ENCODE measurements at regions not wholly inside any gene's neighbourhood (a gene's known extent, or its start where the extent isn't known, plus 50 kb on each side); places are given as distances from the start of the nearest gene placed in this dataset.
"Not testable (repeated sequence)": the region's sequence is repeated elsewhere in the genome, so short reads cannot be mapped to it uniquely, and the experiment has no call there.

DNA sequence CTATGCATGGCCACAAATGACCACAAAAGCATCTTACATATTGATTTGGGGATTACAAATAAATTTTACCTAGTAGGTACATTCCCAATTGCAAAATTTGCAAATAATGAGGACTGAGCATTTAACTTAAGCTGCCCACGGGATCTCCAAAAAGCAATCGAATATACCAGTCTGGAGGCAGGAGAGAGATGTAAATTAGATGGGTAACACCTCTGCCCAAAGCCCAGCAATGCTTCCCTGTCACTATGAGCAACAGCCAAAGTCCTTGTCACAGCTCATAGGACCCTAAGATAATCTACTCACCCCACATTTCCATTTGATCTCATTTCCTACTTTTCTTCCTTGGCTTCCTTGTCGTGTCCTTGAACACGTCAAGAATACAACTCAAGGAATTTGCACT is 172.2 kb downstream of the SUCLG1 start:
- DNase-seq, result no peak

DNA sequence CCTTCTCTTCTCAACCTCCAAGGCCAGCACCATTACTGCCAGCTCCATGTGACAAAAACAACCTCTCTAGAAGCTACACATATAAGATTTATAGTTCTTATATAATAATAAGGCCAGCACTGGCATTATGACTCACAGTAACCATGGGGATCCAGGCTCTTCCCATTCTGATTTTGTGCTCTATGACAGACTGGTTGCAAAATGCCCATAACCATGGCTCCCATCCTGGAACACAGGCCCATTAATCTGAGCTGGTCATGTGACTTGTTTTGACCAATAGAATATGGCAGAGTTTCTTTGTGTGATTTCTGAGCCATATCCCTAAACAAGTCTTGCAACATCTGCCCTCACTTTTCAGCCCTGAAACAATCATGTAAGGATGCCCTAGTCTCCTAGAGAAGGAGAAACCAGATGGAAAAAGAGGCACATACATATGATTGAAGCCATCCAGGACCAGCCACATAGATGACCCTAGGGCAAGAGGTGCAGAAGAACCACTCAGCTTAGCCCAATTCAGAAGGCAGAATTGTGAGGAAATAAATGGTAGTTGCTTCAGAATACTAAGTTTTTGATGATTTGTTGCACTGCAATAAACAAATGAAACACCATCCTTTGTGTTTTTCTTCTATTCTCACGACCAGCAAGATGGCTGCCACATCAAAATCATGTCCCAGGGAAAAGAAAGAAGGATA is 173.9 kb downstream of the SUCLG1 start:
- DNase-seq, result no peak

DNA sequence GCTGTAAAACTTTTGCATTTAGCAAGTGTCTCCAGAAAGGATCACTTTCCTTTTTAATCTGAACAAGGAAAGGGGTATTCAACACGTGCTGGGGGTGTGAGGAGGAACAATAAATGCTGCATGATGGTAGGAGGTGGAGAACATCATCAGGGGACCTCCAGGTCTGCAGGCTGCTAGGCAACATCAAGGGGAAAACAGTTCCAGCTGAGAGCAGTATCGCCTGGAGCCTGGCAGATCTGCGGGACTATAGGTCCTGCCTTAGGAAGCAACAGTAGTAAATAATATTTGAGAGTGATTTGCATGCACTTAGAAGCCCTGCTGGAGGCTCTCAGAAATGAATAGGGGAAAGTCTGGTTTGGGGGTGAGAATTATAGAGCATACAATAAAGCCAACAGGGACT is 175.6 kb downstream of the SUCLG1 start:
- no peak for DNase-seq

DNA sequence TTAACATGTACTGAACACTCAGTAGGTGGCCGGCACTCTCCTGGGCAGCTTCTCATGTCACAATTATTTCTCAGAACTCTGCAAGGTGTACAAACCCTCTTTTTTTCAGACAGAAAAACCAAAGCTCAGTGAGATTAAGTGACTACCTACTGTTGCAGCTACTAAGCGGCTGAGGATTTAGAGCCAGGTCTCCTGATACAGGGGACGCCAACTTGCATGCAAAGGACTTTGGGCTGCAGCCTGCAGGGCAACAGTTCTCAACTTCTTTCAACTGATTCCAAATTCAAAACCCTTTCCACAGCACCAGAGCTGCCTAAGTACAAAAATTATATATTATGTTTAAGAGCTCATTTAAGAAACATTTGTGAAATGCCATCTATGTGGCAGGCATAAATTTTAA is 177.6 kb downstream of the SUCLG1 start:
- no peak for DNase-seq

DNA sequence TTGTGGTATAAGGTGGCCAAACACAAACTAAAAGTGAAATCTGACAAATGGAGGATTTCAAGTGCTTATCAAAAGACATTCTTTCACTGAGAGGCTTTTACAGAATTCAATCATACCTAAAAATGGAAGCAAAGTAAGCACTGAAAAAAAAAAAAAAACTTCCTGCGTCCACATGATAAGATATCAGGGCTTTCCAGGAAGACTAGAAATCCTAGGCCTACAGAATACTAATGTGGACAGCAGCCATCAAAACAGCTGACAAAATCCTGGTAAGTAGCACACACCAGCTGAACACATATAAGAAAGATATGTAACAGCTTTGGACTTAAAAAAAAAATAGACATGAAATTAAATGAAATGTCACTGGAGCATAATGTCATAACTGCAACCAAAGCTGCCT is 178.2 kb downstream of the SUCLG1 start:
- DNase-seq, result no peak

DNA sequence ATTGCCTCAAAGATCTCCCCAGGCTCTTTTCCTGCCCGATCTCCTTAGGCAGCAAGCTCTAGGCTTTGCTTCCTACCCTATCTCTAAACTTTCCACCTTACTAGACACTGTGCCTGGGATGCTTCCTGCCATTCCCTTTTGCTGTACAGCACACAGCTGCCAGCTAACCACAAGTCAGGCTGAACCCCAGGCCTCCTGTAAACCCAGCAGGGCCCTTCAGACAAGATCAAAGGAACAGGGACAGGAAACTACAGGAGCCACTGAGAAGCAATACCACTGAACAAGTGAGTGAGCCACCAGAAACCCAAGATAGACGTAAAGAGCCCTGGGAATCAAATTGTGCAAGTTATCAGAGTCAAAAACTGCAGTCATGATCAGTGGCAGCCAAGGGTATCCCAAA is 180.7 kb downstream of the SUCLG1 start:
- DNase-seq, result no peak

DNA sequence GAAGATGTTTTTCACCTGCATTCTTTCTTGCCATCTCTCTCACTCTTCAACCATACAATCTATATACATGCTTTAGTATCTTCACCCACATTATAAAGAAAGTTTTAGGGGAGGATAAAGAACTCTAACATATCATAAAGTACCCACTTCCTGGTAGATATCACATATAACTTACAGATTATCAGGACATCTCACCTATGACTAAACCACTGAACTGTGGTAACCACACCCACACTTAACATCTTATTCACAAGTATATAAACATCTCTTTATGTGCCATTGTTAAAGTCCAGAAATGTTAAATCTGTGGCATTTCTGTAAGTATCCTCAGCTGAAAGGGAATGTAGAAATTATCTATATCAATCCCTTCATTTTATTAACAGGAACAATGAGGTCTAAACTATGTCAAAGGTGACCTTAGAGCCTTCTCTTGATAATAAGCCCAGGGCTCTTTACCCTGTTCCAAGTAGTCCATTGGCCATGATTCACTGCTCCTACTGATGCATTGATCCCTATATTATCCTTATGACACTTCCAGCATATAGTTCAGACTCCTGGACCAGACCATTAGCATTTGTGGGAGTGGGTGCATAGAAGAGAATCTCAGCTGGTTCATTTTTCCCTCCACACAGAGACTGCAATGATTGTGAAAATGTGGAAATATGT is 182.4 kb downstream of the SUCLG1 start:
- DNase-seq, result no peak

DNA sequence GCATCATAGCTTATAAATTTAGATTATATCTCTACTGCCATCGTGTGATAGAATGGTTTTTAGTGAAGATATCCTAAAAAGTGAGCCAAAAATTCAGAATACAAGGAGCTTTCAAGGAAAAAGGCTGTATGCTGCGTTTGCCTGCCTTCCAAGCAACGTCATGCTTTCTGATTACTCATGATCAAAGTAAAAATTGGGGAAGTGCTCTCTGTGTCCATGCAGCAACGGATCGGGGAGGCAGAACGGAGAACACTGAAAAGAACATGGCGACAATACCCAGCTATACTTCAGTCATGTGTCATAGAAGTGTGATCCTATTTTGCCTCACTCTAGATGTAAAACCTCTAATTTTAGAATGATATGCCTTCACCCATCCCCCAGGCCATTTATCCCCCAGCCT is 185.7 kb downstream of the SUCLG1 start:
- no peak for DNase-seq

DNA sequence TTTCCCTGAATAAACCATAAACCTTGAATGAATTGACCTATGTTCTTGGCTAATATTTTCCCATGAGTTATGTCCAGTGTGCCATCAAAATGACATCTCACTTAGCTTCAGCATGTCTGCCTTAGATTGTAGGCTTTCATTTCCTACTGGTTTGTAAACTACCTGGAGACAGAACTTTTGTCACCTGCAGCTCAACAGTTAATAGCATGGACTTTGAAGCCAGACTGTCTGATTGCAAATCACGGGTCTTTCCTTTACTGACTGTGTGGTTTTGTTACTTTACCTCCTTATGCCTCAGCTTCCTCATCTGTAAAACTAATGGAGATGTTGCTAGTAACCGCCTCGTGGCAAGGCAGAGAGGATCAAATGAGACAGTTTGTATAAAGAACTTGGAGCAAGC is 187.1 kb downstream of the SUCLG1 start:
- DNase-seq, result no peak

DNA sequence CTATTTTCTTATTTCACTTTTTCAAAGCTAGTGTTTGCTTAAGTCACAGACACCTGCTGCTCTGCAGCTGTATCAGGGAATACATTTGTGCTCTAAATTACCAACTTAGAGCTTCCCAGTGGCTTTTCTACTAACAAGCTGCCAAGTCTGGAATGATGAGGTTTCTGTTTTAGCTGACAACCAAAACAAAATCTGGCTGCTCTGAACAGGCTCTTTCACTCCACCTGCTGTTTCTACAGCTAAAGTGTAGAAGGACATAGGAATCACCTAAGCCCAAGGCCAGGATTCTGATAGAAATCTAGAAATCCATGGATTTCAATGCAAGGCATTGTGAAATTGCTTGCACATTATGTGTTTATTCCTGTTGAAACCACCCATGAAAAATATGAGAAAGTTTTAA is 201.2 kb downstream of the SUCLG1 start:
- DNase-seq, result no peak

DNA sequence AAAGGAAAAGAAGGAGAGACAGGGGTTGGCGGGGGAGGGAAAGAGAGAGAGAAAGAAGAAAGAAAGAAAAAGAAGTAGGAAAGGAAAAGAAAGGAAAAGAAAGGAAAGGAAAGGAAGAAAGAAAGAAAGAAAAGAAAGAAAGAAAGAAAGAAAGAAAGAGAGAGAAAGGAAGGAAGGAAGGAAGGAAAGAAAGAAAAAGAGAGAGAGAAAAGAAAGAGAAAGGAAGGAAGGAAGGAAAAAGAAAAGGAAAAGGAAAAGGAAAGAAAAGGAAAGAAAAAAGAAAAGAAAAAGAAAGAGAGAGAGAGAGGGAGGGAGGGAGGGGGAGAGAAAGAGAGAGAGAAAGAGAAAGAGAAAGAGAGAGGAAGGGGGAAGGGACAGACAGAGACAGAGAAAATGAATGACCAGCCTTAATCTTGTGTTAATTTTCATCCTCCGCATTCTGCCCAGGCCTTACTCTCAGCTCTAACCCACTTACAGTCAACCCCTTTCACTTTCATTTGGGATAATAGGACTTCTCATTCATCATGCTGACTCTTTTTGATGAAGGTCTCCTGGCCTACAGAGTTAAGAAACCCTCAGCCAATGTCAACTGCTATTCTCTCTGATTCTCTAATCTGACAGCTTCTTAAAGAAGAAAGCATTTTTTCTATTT is 207.3 kb downstream of the SUCLG1 start:
- no peak for DNase-seq

DNA sequence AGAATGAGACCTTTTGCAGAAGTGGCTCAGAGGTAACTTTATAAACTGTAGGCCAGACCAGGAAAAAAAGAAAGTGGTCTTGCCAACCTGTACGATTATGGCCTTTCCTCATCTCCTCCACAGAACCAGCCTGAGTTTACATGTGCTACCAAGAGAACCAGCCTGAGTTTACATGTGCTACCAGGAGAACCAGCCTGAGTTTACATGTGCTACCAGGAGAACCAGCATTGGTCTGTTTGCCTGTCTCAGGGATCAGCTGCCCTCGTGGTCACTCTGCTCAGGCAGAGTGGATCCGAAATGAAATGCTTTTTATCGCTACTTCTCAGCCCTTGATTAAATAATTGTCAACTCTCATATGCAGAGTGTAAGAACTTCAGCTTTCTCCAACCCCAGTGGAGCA is 209.9 kb downstream of the SUCLG1 start:
- no peak for DNase-seq

DNA sequence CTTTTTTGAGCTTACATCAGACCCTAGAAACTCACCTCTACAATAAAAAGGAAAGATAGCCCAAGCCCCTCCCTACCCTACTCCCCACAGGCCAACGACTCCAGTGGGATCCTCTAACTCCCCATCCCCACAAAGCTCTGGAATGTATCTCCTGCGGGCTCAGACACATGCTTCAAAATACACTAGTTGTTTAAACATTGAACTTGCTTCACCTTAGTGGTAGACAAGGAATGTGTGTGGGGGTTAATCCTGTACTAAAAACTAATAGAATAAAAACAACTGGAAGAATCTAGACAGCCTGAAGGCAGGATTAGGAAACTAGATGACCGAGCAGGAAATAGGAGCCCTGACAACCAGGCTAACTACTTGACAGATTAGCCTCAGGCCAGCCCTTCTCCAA is 211.5 kb downstream of the SUCLG1 start:
- DNase-seq, result no peak

DNA sequence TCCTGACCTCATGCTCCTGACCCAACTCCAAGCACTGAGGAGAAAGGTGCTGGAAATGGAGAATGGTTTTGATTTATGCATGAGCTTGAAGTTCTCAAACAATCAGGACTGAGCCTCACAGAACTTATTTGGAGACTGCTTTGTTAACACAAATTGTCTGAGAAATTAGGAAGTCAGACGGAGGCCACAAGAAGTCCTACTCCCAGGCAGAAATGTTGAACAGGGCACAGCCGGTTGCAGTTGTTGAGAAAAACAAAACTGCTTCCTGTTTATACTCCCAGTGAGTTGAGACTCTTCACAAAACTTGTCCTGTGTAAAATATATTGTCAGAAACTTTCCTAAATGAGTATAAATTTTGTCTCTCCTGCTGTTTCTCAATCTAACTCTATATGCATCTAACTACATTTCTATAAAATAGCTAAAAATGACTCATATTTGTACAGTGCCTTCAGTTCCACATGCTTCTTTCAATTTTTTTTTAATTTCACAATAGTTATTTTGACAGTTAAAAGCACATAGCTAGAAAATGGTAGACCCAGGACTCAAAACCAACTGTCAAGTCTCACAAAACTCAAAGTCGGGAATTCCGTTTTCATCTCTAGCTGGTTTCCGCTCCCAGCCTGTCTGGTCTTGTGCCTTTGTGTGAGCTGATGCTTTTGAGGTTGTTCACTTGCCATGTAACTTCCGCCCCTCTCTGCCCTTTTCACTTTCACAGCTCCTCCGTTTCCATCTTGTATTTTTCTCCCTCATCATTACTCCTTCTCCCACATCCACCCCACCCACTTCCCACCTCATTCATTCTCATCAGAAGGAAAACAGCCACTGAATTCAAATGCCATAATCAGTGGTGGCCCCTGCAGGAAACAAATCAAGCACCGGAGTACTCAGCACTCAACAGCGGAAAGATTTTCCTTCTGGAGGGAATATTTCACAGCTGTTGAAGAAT is 215.0 kb downstream of the SUCLG1 start:
- DNase-seq, result no peak

DNA sequence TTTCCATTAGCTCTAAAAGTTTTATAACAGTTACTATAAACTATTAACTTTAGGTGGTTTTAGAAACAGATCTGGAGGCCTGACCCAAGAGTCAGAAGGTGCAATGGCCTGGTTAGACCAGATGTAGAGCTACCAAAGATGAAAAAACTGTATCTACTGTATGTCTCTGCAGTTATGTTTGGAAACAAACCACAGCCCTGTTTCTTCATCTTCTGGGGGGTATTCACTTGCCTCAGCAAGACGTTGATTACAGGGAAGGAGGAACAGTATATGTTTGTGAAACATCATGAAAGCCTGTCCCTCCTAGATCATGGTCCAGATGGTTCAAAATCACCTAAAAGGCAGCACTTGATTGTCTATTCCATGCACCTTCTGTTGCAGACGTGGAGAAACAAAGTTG is 220.2 kb downstream of the SUCLG1 start:
- no peak for DNase-seq

DNA sequence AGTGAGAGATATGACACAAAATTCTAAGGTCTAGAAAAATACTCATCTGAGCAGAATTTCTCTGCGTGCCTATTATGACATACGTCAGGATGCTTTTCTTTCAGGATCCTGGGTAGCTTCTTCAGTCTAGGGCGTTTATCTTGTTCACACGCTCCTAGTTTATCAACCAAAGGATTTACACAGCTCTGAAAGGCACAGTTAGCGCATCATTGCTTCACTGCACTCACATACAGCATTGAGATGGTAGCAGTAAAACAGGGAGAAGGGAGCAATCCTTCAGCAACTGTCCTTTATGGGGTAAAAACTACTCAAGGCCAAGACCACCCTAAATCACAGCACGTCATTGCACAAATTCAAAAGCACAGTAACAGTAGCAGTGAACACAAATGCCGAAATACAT is 222.8 kb downstream of the SUCLG1 start:
- DNase-seq, result no peak

DNA sequence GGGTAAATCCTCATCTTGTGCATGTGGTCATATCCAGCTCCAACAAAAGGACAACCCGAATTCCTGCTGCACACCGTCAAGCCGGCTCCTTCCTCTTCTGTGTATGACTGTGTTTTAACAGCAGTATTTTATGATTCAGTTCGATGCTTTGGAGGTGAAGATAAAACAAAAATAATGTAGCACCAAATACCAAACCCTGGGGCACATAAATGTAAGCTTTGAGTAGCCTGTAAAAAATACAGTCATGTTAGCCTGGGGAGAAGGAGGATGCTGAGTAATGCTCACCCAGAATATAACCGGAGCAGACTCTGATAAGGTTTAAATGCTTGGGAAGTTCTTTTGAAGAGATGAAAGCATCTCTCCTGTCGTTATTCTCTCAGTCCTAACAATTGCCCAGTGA is 225.0 kb downstream of the SUCLG1 start:
- DNase-seq, result no peak

DNA sequence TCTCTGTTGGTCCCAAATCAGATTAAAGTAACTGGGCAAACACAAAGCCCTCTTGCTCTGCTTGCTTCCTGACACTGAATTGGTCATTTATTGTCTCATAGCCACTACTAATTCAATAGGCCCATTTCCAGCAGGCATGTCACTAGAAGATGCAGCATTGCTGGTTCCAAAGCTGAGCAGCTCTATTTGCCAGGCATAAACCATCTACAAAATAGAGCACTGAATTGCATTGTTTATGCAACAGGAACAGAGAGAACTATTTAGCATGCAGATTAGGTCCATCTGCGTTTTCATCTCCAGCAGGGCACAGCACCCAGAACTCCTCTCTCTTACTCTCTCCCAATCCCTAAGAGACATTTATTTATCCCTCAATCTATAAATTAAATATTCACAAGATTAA is 227.6 kb downstream of the SUCLG1 start:
- no peak for DNase-seq

DNA sequence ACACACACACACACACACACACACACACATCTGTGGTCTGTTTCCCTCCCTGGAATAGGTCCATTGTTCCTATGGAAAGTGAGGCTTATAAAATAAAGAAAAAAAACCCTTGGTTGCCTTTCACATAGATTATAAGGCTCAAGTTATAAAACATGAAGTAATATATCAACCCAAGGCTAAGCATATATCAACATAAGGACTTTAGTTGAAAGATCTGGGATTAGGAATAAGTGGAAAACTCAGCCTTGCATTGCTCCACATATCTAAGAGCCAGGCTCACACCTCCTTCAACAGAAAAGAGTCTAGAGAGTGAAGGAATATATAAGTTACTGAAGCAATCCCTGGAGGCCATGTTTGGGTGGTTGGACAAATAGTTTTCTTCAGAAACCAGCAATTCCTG is 235.0 kb downstream of the SUCLG1 start:
- DNase-seq, result no peak

DNA sequence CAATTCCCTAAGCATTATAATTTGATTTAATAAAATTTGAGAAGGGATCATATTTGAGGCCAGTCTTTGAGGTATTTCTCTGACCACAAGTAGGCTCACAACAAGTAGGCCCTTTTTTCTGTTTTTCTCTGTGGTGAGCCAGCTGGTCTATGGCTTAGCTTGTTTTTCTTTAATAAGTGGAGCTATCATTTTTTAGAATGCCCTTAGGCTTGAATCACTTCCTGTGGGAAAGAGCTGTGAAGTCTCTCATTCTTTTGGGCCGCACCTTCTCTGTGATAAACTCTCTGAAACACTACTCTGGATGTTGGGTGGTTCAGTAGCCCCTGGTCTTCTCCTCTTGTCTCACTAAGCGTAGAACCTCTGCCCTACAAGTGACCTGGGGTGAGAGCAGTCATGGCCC is 235.9 kb downstream of the SUCLG1 start:
- no peak for DNase-seq

DNA sequence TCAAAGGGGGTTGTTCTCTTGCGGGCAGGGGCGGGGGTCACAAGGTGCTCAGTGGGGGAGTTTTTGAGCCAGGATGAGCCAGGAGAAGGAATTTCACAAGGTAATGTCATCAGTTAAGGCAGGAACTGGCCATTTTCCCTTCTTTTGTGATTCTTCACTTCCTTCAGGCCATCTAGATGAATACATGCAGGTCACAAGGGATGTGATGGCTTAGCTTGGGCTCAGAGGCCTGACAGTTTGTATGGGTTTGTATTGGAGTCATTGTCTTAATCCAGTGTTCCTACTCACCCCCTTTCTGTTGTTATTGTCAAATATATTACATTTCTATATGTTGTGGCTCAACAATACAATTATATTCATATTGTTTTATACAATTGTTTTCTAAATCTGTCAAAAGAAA is 238.0 kb downstream of the SUCLG1 start:
- DNase-seq, result not testable (repeated sequence)

DNA sequence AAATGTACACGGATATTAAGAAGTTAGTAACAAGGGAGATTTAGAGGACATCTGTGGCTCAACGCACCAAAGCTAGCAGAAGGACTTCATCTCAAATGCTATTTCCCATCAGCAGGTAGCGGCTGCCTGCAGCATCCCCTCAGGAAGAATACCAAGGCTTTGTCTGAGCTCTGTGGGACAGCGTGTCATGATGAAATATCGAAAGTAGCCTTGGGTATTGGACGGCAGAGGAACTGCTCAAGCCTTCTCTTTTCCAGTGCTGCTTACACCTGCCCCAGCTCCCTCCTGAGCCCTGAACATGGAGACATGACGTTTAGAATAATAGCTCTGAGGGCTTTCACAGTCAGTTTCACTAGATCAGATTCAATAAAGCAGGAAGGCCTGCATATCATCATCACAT is 241.6 kb downstream of the SUCLG1 start:
- no peak for DNase-seq

DNA sequence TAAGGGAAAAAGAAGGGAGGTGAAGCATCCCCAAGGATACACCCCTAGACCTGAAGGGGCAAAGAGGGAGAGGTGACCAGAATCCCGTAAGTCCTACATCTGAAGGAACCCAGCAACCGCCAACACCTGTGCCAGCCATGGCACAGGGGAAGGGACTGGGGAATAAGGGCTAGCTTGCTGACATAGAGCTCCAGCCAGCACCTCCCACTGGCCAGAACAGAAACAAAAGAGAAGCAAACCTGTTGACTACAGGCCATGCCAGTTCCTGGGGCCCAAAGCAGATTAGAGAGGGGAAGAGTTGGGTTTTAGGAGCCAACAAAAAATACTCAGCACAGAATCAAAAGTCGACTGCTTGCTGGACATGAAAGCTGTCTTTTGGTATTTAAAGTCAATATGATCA is 244.6 kb downstream of the SUCLG1 start:
- DNase-seq, result no peak

Data from activated T-cell treated with anti-CD3 and anti-CD28 coated beads for 4 hours (primary cell).